Neural cell (in vitro differentiated cells): ENCODE measurements at regions not wholly inside any gene's neighbourhood (a gene's known extent, or its start where the extent isn't known, plus 50 kb on each side); places are given as distances from the start of the nearest gene placed in this dataset.

Source experiments
- H2AFZ ChIP-seq: fragments of 200-600, 300-800 bp; sonication (generic), shearing (Covaris generic); 2 replicates; pipeline ENCODE4 v1.6.0; 2014; ENCODE audit warnings: low read depth, mild to moderate bottlenecking, antibody characterized with exemption, low read length, moderate library complexity
- H3F3A ChIP-seq: fragments of 200-600 bp; shearing (Covaris generic); 2 replicates; pipeline ENCODE4 v1.6.1; 2016; ENCODE audit warnings: mild to moderate bottlenecking, moderate library complexity, mixed read lengths, antibody characterized with exemption, low read length; ENCODE audit not compliant: insufficient read depth, poor library complexity, severe bottlenecking
- H3K27ac ChIP-seq: fragments of 200-600, 300-800 bp; sonication (generic), shearing (Covaris generic); 2 replicates; pipeline ENCODE4 v1.5.1; 2014; ENCODE audit warnings: mild to moderate bottlenecking, low read length, moderate library complexity
- H3K27me3 ChIP-seq: fragments of 300-800, 200-600 bp; sonication (generic), shearing (Covaris generic); 2 replicates; pipeline ENCODE4 v1.6.0; 2014; ENCODE audit warnings: mild to moderate bottlenecking, low read depth, low read length, moderate library complexity; ENCODE audit not compliant: insufficient read depth
- H3K36me3 ChIP-seq: fragments of 300-800, 200-600 bp; sonication (generic), shearing (Covaris generic); 2 replicates; pipeline ENCODE4 v1.5.1; 2014; ENCODE audit warnings: mild to moderate bottlenecking, antibody characterized with exemption, low read length, moderate library complexity; ENCODE audit not compliant: insufficient read depth
- H3K4me2 ChIP-seq: fragments of 300-800, 200-600 bp; sonication (generic), shearing (Covaris generic); 2 replicates; pipeline ENCODE4 v1.6.0; 2014; ENCODE audit warnings: mild to moderate bottlenecking, low read length
- H3K4me3 ChIP-seq: fragments of 300-800, 200-600 bp; sonication (generic), shearing (Covaris generic); 2 replicates; pipeline ENCODE4 v1.5.1; 2014; ENCODE audit warnings: mild to moderate bottlenecking, low read length, moderate library complexity
- H3K79me2 ChIP-seq: fragments of 200-600 bp; shearing (Covaris generic); replicated peaks from 2 replicates; pipeline ENCODE4 v1.6.0; 2014; ENCODE audit warnings: mild to moderate bottlenecking, low read length, moderate library complexity; ENCODE audit not compliant: insufficient read depth
- H3K9ac ChIP-seq: fragments of 300-800, 200-600 bp; sonication (generic), shearing (Covaris generic); 2 replicates; pipeline ENCODE4 v1.6.1; 2016; ENCODE audit warnings: mild to moderate bottlenecking, low read length, mixed read lengths
- H3K9me2 ChIP-seq: fragments of 200-600 bp; shearing (Covaris generic); 2 replicates; pipeline ENCODE4 v1.6.1; 2016; ENCODE audit warnings: mild to moderate bottlenecking, low read length, mixed read lengths; ENCODE audit not compliant: insufficient read depth
- H3K9me3 ChIP-seq: fragments of 200-600, 300-800 bp; sonication (generic), shearing (Covaris generic); 2 replicates; pipeline ENCODE4 v1.6.1; 2016; ENCODE audit warnings: mild to moderate bottlenecking, mixed run types, low read length, moderate library complexity, mixed read lengths
- H4K20me1 ChIP-seq: fragments of 200-600 bp; shearing (Covaris generic); 2 replicates; pipeline ENCODE4 v1.6.1; 2016; ENCODE audit warnings: mild to moderate bottlenecking, mixed run types; ENCODE audit not compliant: insufficient read depth
- CTCF ChIP-seq: fragments of 450-650 bp; IDR thresholded peaks from 2 replicates; pipeline ENCODE4 v1.5.1; 2014; ENCODE audit warnings: antibody characterized with exemption, mild to moderate bottlenecking, moderate library complexity; ENCODE audit not compliant: poor library complexity, severe bottlenecking
- EP300 ChIP-seq: fragments of 450-650 bp; conservative IDR thresholded peaks from 2 replicates; pipeline ENCODE4 v1.6.1; 2014; ENCODE audit warnings: antibody characterized with exemption, mild to moderate bottlenecking, moderate library complexity; ENCODE audit not compliant: poor library complexity, severe bottlenecking
- EZH2 ChIP-seq: fragments of 200-600, 300-800 bp; shearing (Covaris generic), sonication (generic); IDR thresholded peaks from 2 replicates; pipeline ENCODE4 v1.6.1; 2014; ENCODE audit warnings: antibody characterized with exemption, low read length, borderline replicate concordance, mild to moderate bottlenecking; ENCODE audit not compliant: insufficient read depth, poor library complexity, severe bottlenecking
- MXI1 ChIP-seq: fragments of 450-650 bp; conservative IDR thresholded peaks from 2 replicates; pipeline ENCODE4 v1.6.1; 2014; ENCODE audit warnings: antibody characterized with exemption, mild to moderate bottlenecking; ENCODE audit not compliant: poor library complexity, severe bottlenecking
- POLR2AphosphoS5 ChIP-seq: IDR thresholded peaks from 2 replicates; pipeline ENCODE4 v1.6.1; 2012
- RAD21 ChIP-seq: fragments of 450-650 bp; conservative IDR thresholded peaks from 2 replicates; pipeline ENCODE4 v1.6.1; 2014; ENCODE audit warnings: antibody characterized with exemption, mild to moderate bottlenecking, moderate library complexity
- REST ChIP-seq: IDR thresholded peaks from 2 replicates; pipeline ENCODE4 v1.6.1; 2012; ENCODE audit warnings: borderline replicate concordance
- SMC3 ChIP-seq: fragments of 450-650 bp; conservative IDR thresholded peaks from 2 replicates; pipeline ENCODE4 v1.6.1; 2014; ENCODE audit warnings: antibody characterized with exemption, mild to moderate bottlenecking, moderate library complexity; ENCODE audit not compliant: poor library complexity
- TAF1 ChIP-seq: IDR thresholded peaks from 2 replicates; pipeline ENCODE4 v1.6.1; 2012; ENCODE audit warnings: low read depth

- Histone ChIP-seq H3K27ac (no peak overlapping the region), H3K9me2 (no peaks in the 10 kb centered on the region), H2AFZ (no peak overlapping the region), H3K4me2 (no peak overlapping the region), H3K4me3 (no peak overlapping the region), H3K79me2 (no peaks in the 10 kb centered on the region), H3K9me3 (no peaks in the 10 kb centered on the region), H3K27me3 (no peaks in the 10 kb centered on the region), H4K20me1 (no peaks in the 10 kb centered on the region), H3K36me3 (no peaks in the 10 kb centered on the region), H3F3A (no peaks in the 10 kb centered on the region), H3K9ac (no peak overlapping the region)
- no peak for TF ChIP-seq EP300
- TF ChIP-seq POLR2AphosphoS5, result no peak
- no peak for TF ChIP-seq RAD21
- TF ChIP-seq TAF1, result no peak
- TF ChIP-seq SMC3, result no peak
- TF ChIP-seq CTCF, result no peak
- no peak for TF ChIP-seq REST
- no peak for TF ChIP-seq EZH2
- TF ChIP-seq MXI1, result no peak
Measured at GRCh38 chr5:71809446-71809845, 90.4 kb downstream of the CARTPT start.

- Histone ChIP-seq H3K9me2 (no peaks in the 10 kb centered on the region), H3K27me3 (no peaks in the 10 kb centered on the region), H3K4me2 (no peak overlapping the region), H2AFZ (no peak overlapping the region), H3K79me2 (no peaks in the 10 kb centered on the region), H4K20me1 (no peaks in the 10 kb centered on the region), H3K27ac (no peak overlapping the region), H3K9ac (no peak overlapping the region), H3K36me3 (no peaks in the 10 kb centered on the region), H3K4me3 (no peak overlapping the region), H3F3A (no peaks in the 10 kb centered on the region), H3K9me3 (no peaks in the 10 kb centered on the region)
- TF ChIP-seq EZH2 (no peak), REST (no peak), TAF1 (no peak), POLR2AphosphoS5 (no peak)
Measured at GRCh38 chr5:71810023-71810422, 90.9 kb downstream of the CARTPT start.
